H4 (cell line): ENCODE measurements at regions not wholly inside any gene's neighbourhood (a gene's known extent, or its start where the extent isn't known, plus 50 kb on each side); places are given as distances from the start of the nearest gene placed in this dataset.

Experiments
- DNase-seq: peaks from one replicate; pipeline ENCODE4 v3.0.0-alpha.2; 2015; ENCODE audit warnings: low spot score

GRCh38 chr2:860259-860855, 90.3 kb upstream of the SNTG2 start:
- no peak for DNase-seq

- DNase-seq, result no peak
Observed at GRCh38 chr2:858646-859045, 92.0 kb upstream of the SNTG2 start.

GRCh38 chr2:857937-858336, 92.7 kb upstream of the SNTG2 start:
- DNase-seq, result no peak

- DNase-seq, result no peak
Observed at GRCh38 chr2:857081-857480, 93.6 kb upstream of the SNTG2 start.

- DNase-seq, result no peak
Observed at GRCh38 chr2:856456-856855, 94.2 kb upstream of the SNTG2 start.

GRCh38 chr2:856041-856440, 94.6 kb upstream of the SNTG2 start:
- no peak for DNase-seq

GRCh38 chr2:855177-855576, 95.5 kb upstream of the SNTG2 start:
- no peak for DNase-seq

GRCh38 chr2:854460-854859, 96.2 kb upstream of the SNTG2 start:
- DNase-seq, result no peak

- DNase-seq, result no peak
Observed at GRCh38 chr2:853203-853870, 97.3 kb upstream of the SNTG2 start.

- no peak for DNase-seq
Observed at GRCh38 chr2:852168-852567, 98.5 kb upstream of the SNTG2 start.

- DNase-seq, result no peak
Observed at GRCh38 chr2:851680-852079, 99.0 kb upstream of the SNTG2 start.

GRCh38 chr2:851078-851477, 99.6 kb upstream of the SNTG2 start:
- no peak for DNase-seq

- DNase-seq, result no peak
Observed at GRCh38 chr2:850429-850828, 100.2 kb upstream of the SNTG2 start.

- DNase-seq, result no peak
Observed at GRCh38 chr2:848099-848498, 102.5 kb upstream of the SNTG2 start.

GRCh38 chr2:847669-848068, 103.0 kb upstream of the SNTG2 start:
- no peak for DNase-seq

- no peak for DNase-seq
Observed at GRCh38 chr2:844715-845114, 105.9 kb upstream of the SNTG2 start.

- no peak for DNase-seq
Observed at GRCh38 chr2:842151-842803, 108.4 kb upstream of the SNTG2 start.

- DNase-seq, result no peak
Observed at GRCh38 chr2:841036-841435, 109.6 kb upstream of the SNTG2 start.

GRCh38 chr2:834233-834632, 116.4 kb upstream of the SNTG2 start:
- DNase-seq, result no peak

- DNase-seq, result no peak
Observed at GRCh38 chr2:833180-833579, 117.5 kb upstream of the SNTG2 start.

GRCh38 chr2:832635-833034, 118.0 kb upstream of the SNTG2 start:
- DNase-seq, result no peak

GRCh38 chr2:831622-832021, 119.0 kb upstream of the SNTG2 start:
- no peak for DNase-seq

GRCh38 chr2:831225-831536, 119.5 kb upstream of the SNTG2 start:
- no peak for DNase-seq
